H1 (cell line): ENCODE measurements at regions not wholly inside any gene's neighbourhood (a gene's known extent, or its start where the extent isn't known, plus 50 kb on each side); places are given as distances from the start of the nearest gene placed in this dataset.

ENCODE experiments used
- CTCF ChIA-PET: fragments of 300-600 bp; sonication (Branson Sonifier 250); formaldehyde crosslinking; loops from one replicate; lab custom pipeline; 2021; ENCODE audit not compliant: partially characterized antibody; lab: Charles Lee
- POLR2A ChIA-PET: fragments of 300-600 bp; sonication (Branson Sonifier 250); formaldehyde crosslinking; loops from one replicate; lab custom pipeline; 2021; ENCODE audit warnings: inconsistent platforms; ENCODE audit not compliant: partially characterized antibody; lab: Charles Lee
- DNase-seq, 2 experiments: peaks; one replicate each; pipeline versions ENCODE4 v3.0.0 to v3.0.0-alpha.2; 2010 to 2022; ENCODE audit warnings: low spot score in 2 of 2, low read depth in 1 of 2, mixed read lengths in 1 of 2
- FAIRE-seq: peaks from 2 replicates; lab custom pipeline; 2011; peaks lifted over from hg19 to GRCh38; lab: Jason Lieb, UNC
- H2AFZ ChIP-seq: 2 replicates; pipeline ENCODE4 v1.8.1; 2012; ENCODE audit warnings: low read length, inconsistent platforms
- H2AK5ac ChIP-seq: 2 replicates; pipeline ENCODE4 v1.6.1; 2013; ENCODE audit warnings: low read depth, low read length
- H2BK120ac ChIP-seq: replicated peaks from 2 replicates; pipeline ENCODE3; 2013; ENCODE audit warnings: low read depth, low read length, inconsistent platforms
- H2BK12ac ChIP-seq: 2 replicates; pipeline ENCODE4 v1.6.1; 2013; ENCODE audit warnings: low read depth, low read length
- H2BK15ac ChIP-seq: 2 replicates; pipeline ENCODE4 v1.6.1; 2013; ENCODE audit warnings: low read length
- H2BK20ac ChIP-seq: 2 replicates; pipeline ENCODE4 v1.6.1; 2013; ENCODE audit warnings: low read length
- H2BK5ac ChIP-seq: 2 replicates; pipeline ENCODE4 v1.6.1; 2013; ENCODE audit warnings: low read depth, low read length
- H3K14ac ChIP-seq: 2 replicates; pipeline ENCODE4 v1.6.1; 2013; ENCODE audit warnings: inconsistent platforms; ENCODE audit not compliant: insufficient read length
- H3K18ac ChIP-seq: 2 replicates; pipeline ENCODE4 v1.6.1; 2013; ENCODE audit warnings: low read length; ENCODE audit errors: extremely low read depth
- H3K23ac ChIP-seq: 2 replicates; pipeline ENCODE4 v1.6.1; 2013; ENCODE audit warnings: inconsistent platforms; ENCODE audit not compliant: insufficient read length
- H3K23me2 ChIP-seq: 2 replicates; pipeline ENCODE4 v1.6.1; 2013; ENCODE audit warnings: low read depth, low read length
- H3K27ac ChIP-seq: 2 replicates; pipeline ENCODE4 v1.6.1; 2011; ENCODE audit warnings: low read depth, low read length, inconsistent platforms
- H3K27me3 ChIP-seq, 4 experiments: replicated peaks in 1 of 4; 1 replicate in 1 of 4; 2 replicates in 3 of 4; pipeline versions ENCODE4 v1.6.1 to v1.8.1; 2011 to 2013; ENCODE audit warnings: low read length in 3 of 4, mild to moderate bottlenecking in 3 of 4, inconsistent platforms in 2 of 4, mixed read lengths in 2 of 4, moderate library complexity in 1 of 4; ENCODE audit not compliant: control insufficient read depth in 3 of 4, insufficient read depth in 3 of 4; ENCODE audit errors: extremely low read depth in 1 of 4
- H3K36me3 ChIP-seq, 4 experiments: 2 replicates each; pipeline versions ENCODE4 v1.6.1 to v1.8.1; 2011 to 2013; ENCODE audit warnings: mild to moderate bottlenecking in 4 of 4, low read length in 3 of 4, moderate library complexity in 2 of 4, control low read depth in 1 of 4, inconsistent platforms in 1 of 4; ENCODE audit not compliant: insufficient read depth in 4 of 4, control insufficient read depth in 2 of 4
- H3K4ac ChIP-seq: replicated peaks from 2 replicates; pipeline ENCODE3; 2013; ENCODE audit warnings: low read length, low read depth, mixed read lengths, inconsistent platforms; ENCODE audit not compliant: insufficient read length
- H3K4me1 ChIP-seq, 4 experiments: replicated peaks in 1 of 4; 1 replicate in 1 of 4; 2 replicates in 3 of 4; pipeline versions ENCODE4 v1.6.1 to v1.8.1; 2011 to 2013; ENCODE audit warnings: low read length in 3 of 4, inconsistent platforms in 2 of 4, mixed read lengths in 1 of 4; ENCODE audit not compliant: insufficient read depth in 4 of 4, control insufficient read depth in 3 of 4
- H3K4me2 ChIP-seq, 2 experiments: 2 replicates each; pipeline versions ENCODE4 v1.6.1 to v1.8.1; 2011 to 2013; ENCODE audit warnings: low read depth in 2 of 2, low read length in 2 of 2, control low read depth in 1 of 2, inconsistent platforms in 1 of 2, mild to moderate bottlenecking in 1 of 2; ENCODE audit not compliant: insufficient read depth in 1 of 2
- H3K4me3 ChIP-seq, 4 experiments: fragments of 200-600, 300-600 bp in 1 of 4; sonication (generic), shearing (Covaris generic), sonication (Bioruptor Twin) in 1 of 4; 2 replicates each; pipeline versions ENCODE4 v1.5.1 to v1.8.1; 2011 to 2016; ENCODE audit warnings: low read length in 4 of 4, low read depth in 3 of 4, control low read depth in 2 of 4, inconsistent platforms in 2 of 4, mild to moderate bottlenecking in 2 of 4, mixed read lengths in 1 of 4, moderate library complexity in 1 of 4; ENCODE audit not compliant: insufficient read depth in 2 of 4; ENCODE audit errors: extremely low read depth in 1 of 4
- H3K56ac ChIP-seq: replicated peaks from 2 replicates; pipeline ENCODE3; 2013; ENCODE audit warnings: low read depth, mild to moderate bottlenecking, mixed read lengths, low read length, inconsistent platforms; ENCODE audit not compliant: insufficient read length
- H3K79me1 ChIP-seq: 2 replicates; pipeline ENCODE4 v1.6.1; 2013; ENCODE audit warnings: low read depth, low read length, control low read depth
- H3K79me2 ChIP-seq, 2 experiments: 2 replicates each; pipeline versions ENCODE4 v1.6.1 to v1.8.1; 2012 to 2013; ENCODE audit warnings: low read length in 2 of 2, mild to moderate bottlenecking in 2 of 2, inconsistent platforms in 1 of 2; ENCODE audit not compliant: insufficient read depth in 2 of 2, control insufficient read depth in 1 of 2
- H3K9ac ChIP-seq, 4 experiments: replicated peaks in 1 of 4; 1 replicate in 1 of 4; 2 replicates in 3 of 4; pipeline versions ENCODE4 v1.6.1 to v1.8.1; 2011 to 2013; ENCODE audit warnings: low read depth in 3 of 4, low read length in 3 of 4, control low read depth in 2 of 4, mild to moderate bottlenecking in 2 of 4, moderate library complexity in 2 of 4, inconsistent platforms in 1 of 4; ENCODE audit errors: extremely low read depth in 1 of 4
- H3K9me3 ChIP-seq, 2 experiments: 2 replicates each; pipeline versions ENCODE4 v1.6.1 to v1.8.1; 2012 to 2013; ENCODE audit warnings: mild to moderate bottlenecking in 2 of 2, moderate library complexity in 2 of 2, control low read depth in 1 of 2, inconsistent platforms in 1 of 2, low read depth in 1 of 2, low read length in 1 of 2, mixed read lengths in 1 of 2; ENCODE audit not compliant: insufficient read depth in 2 of 2
- H4K20me1 ChIP-seq, 2 experiments: replicated peaks in 1 of 2; 2 replicates each; pipeline versions ENCODE3 to v1.8.1; 2011 to 2013; ENCODE audit warnings: inconsistent platforms in 2 of 2, low read length in 2 of 2, mild to moderate bottlenecking in 1 of 2; ENCODE audit not compliant: insufficient read depth in 2 of 2, control insufficient read depth in 1 of 2
- H4K5ac ChIP-seq: 2 replicates; pipeline ENCODE4 v1.6.1; 2013; ENCODE audit warnings: low read length, low read depth, mixed read lengths, inconsistent platforms; ENCODE audit not compliant: insufficient read length
- H4K8ac ChIP-seq: 2 replicates; pipeline ENCODE4 v1.8.0; 2013; ENCODE audit warnings: mild to moderate bottlenecking, moderate library complexity, low read length, inconsistent platforms; ENCODE audit not compliant: insufficient read depth; ENCODE audit errors: extremely low read depth
- H4K91ac ChIP-seq: replicated peaks from 2 replicates; pipeline ENCODE3; 2013; ENCODE audit warnings: low read length, mixed read lengths, inconsistent platforms; ENCODE audit not compliant: insufficient read length
- CEBPB ChIP-seq: IDR thresholded peaks from 2 replicates; pipeline ENCODE4 v1.6.1; 2012; ENCODE audit warnings: low read depth, low read length
- RAD21 ChIP-seq, 2 experiments: IDR thresholded peaks in 1 of 2; conservative IDR thresholded peaks in 1 of 2; 2 replicates each; pipeline ENCODE4 v1.6.1; 2011; ENCODE audit warnings: low read depth in 2 of 2, low read length in 2 of 2, improper control_type of control experiment in 1 of 2, inconsistent platforms in 1 of 2, mild to moderate bottlenecking in 1 of 2, moderate library complexity in 1 of 2
- SRF ChIP-seq: IDR thresholded peaks from 2 replicates; pipeline ENCODE4 v1.6.1; 2011; ENCODE audit warnings: mild to moderate bottlenecking, low read depth, low read length, moderate library complexity
- WGBS, 2 experiments: shearing (Covaris generic) in 1 of 2; methylation state at CpG; one replicate each; pipeline versions ENCODE4 v1.1.6 to v1.1.7; 2013 to 2015; ENCODE audit warnings: low lambda C conversion rate in 2 of 2, mixed read lengths in 2 of 2, inconsistent platforms in 1 of 2, low coverage in 1 of 2, missing lambda C conversion rate in 1 of 2; ENCODE audit not compliant: insufficient replicate concordance in 2 of 2, insufficient coverage in 1 of 2, insufficient read length in 1 of 2; ENCODE audit errors: extremely low coverage in 1 of 2, missing lambda C conversion rate in 1 of 2; 5-methylcytosine and 5-hydroxymethylcytosine counted together
- TF ChIP-seq, protein P1 (sequence below), 3 experiments: IDR thresholded peaks; 1 replicate in 2 of 3; 2 replicates in 1 of 3; pipeline versions ENCODE4 v1.5.1 to v1.6.1; 2011; ENCODE audit warnings: low read length in 3 of 3, mild to moderate bottlenecking in 3 of 3, inconsistent platforms in 2 of 3, low read depth in 1 of 3, moderate library complexity in 1 of 3; ENCODE audit not compliant: insufficient read depth in 1 of 3; ENCODE audit errors: control extremely low read depth in 1 of 3

DNA sequence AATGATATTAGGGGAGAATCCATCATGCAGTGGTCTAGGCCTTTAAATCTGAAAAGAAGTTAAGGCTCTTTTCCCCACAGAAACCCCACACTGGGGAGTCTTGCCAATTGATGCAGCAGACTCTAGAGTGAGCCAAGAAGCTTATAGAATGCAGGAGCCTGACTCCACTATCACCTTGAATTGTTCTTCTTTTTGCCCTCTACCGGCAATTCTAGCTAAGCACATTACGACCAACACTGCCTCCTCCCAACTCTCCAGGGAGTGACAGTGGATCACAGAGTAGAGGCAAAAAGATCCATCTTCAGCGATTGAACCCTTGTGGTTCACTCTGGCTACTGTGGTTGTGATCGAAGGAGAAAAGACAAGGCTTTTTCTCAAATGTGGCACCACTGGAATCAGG lies 331.5 kb downstream of the NKX6-1 start:
- no peak overlapping the region for H3K4ac ChIP-seq
- H4K8ac ChIP-seq, result no peak overlapping the region
- ChIA-PET POLR2A (no interaction called here), CTCF (interaction anchor here (0.8 to 3.0 kb wide), 30 partner anchors 9 to 521 kb away, joined by 3 to 11 read pairs (median 4); no protein-coding TSS in a partner anchor)
- no peak overlapping the region for H3K56ac ChIP-seq
- H2AFZ ChIP-seq, result no peak overlapping the region
- H3K14ac ChIP-seq, result no peak overlapping the region
- no peaks in the 10 kb centered on the region for H3K23me2 ChIP-seq
- FAIRE-seq (peak; percentile 96), DNase-seq (peak in 1 of 2 experiments; percentile 17)
- no peak overlapping the region for H4K91ac ChIP-seq
- no peaks in the 10 kb centered on the region for H3K79me2 ChIP-seq
- H3K4me3 ChIP-seq, result no peak overlapping the region
- no peaks in the 10 kb centered on the region for H3K9me3 ChIP-seq
- H3K4me2 ChIP-seq, result no peak overlapping the region
- TF ChIP-seq SRF, result peak; percentile 31; the same call in 1 of the 2 replicates
- TF ChIP-seq CEBPB, result no peak
- peak; percentile 62 to 72 for TF ChIP-seq RAD21 (IDR thresholded peaks at IDR 0.05 in 1 of 2, conservative IDR thresholded peaks at IDR 0.05 in 1 of 2; ENCODE audit: low read depth in 2 of 2, low read length in 2 of 2)
- TF ChIP-seq, protein P1, sequence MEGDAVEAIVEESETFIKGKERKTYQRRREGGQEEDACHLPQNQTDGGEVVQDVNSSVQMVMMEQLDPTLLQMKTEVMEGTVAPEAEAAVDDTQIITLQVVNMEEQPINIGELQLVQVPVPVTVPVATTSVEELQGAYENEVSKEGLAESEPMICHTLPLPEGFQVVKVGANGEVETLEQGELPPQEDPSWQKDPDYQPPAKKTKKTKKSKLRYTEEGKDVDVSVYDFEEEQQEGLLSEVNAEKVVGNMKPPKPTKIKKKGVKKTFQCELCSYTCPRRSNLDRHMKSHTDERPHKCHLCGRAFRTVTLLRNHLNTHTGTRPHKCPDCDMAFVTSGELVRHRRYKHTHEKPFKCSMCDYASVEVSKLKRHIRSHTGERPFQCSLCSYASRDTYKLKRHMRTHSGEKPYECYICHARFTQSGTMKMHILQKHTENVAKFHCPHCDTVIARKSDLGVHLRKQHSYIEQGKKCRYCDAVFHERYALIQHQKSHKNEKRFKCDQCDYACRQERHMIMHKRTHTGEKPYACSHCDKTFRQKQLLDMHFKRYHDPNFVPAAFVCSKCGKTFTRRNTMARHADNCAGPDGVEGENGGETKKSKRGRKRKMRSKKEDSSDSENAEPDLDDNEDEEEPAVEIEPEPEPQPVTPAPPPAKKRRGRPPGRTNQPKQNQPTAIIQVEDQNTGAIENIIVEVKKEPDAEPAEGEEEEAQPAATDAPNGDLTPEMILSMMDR (IDR thresholded peaks at IDR 0.05; ENCODE audit: control extremely low read depth in 1 of 3, insufficient read depth in 1 of 3, low read depth in 1 of 3, low read length in 3 of 3), result peak; percentile 21 to 88 (median 75)
- H3K4me1 ChIP-seq, result no peaks in the 10 kb centered on the region
- no peak overlapping the region for H3K23ac ChIP-seq
- H2BK20ac ChIP-seq, result no peak overlapping the region
- no peak overlapping the region for H2BK120ac ChIP-seq
- no peak overlapping the region for H3K9ac ChIP-seq
- H3K18ac ChIP-seq, result no peak overlapping the region
- H2AK5ac ChIP-seq, result no peak overlapping the region
- no peaks in the 10 kb centered on the region for H4K20me1 ChIP-seq
- H4K5ac ChIP-seq, result no peak overlapping the region
- 51% methylated on average over 4 of the region's 4 CpGs; no CpG with 5 or more reads in 1 of the 2 experiments for WGBS, 2 experiments
- H3K36me3 ChIP-seq, result no peaks in the 10 kb centered on the region
- no peaks in the 10 kb centered on the region for H3K27me3 ChIP-seq
- no peaks in the 10 kb centered on the region for H3K79me1 ChIP-seq
- no peak overlapping the region for H2BK5ac ChIP-seq
- no peak overlapping the region for H3K27ac ChIP-seq
- no peak overlapping the region for H2BK15ac ChIP-seq
- no peak overlapping the region for H2BK12ac ChIP-seq
